Activated naive CD8-positive, alpha-beta T cell treated with anti-CD3 and anti-CD28 coated beads, Interleukin-2, amount 10 ng/mL, durations not matched to agents 7 days and 5 days (primary cell): ENCODE measurements at regions not wholly inside any gene's neighbourhood (a gene's known extent, or its start where the extent isn't known, plus 50 kb on each side); places are given as distances from the start of the nearest gene placed in this dataset.

Experiments
- ATAC-seq: fragments of 150-1000 bp; cut with Tn5 transposase; one replicate; pipeline ENCODE4 v1.10.0; 2021; ENCODE audit warnings: low read depth, moderate library complexity
- POLR2A ChIA-PET: fragments of 350-600 bp; sonication (Branson Sonifier 250); formaldehyde crosslinking; loops from one replicate; lab custom pipeline; 2021; ENCODE audit warnings: antibody characterized with exemption; lab: Charles Lee
- DNase-seq: peaks from one replicate; pipeline ENCODE4 v3.0.0; 2021
- H3K27ac Mint-ChIP-seq: one replicate; pipeline ENCODE4 v1.8.0; 2022; ENCODE audit warnings: mild to moderate bottlenecking, mixed read lengths
- H3K27me3 Mint-ChIP-seq: one replicate; pipeline ENCODE4 v1.8.0; 2022; ENCODE audit warnings: mild to moderate bottlenecking, moderate library complexity, mixed read lengths
- H3K36me3 Mint-ChIP-seq: one replicate; pipeline ENCODE4 v1.8.0; 2021; ENCODE audit warnings: mild to moderate bottlenecking, mixed read lengths
- H3K4me1 Mint-ChIP-seq: one replicate; pipeline ENCODE4 v1.8.0; 2021; ENCODE audit warnings: mixed read lengths
- H3K4me3 Mint-ChIP-seq: one replicate; pipeline ENCODE4 v1.8.0; 2022; ENCODE audit warnings: mild to moderate bottlenecking, moderate library complexity, mixed read lengths
- H3K9me3 Mint-ChIP-seq: one replicate; pipeline ENCODE4 v1.8.0; 2021; ENCODE audit warnings: mixed read lengths

- H3K27ac Mint-ChIP-seq = no peak overlapping the region
- H3K27me3 Mint-ChIP-seq = no peaks in the 10 kb centered on the region
- ATAC-seq (no peak), DNase-seq (no peak)
- POLR2A ChIA-PET = no interaction called here
- H3K9me3 Mint-ChIP-seq = no peaks in the 10 kb centered on the region
- H3K36me3 Mint-ChIP-seq = no peaks in the 10 kb centered on the region
- no peaks in the 10 kb centered on the region for H3K4me1 Mint-ChIP-seq
- H3K4me3 Mint-ChIP-seq = no peak overlapping the region
Measured at GRCh38 chr14:42683707-42684106, 1077.0 kb downstream of the LRFN5 start.

DNA sequence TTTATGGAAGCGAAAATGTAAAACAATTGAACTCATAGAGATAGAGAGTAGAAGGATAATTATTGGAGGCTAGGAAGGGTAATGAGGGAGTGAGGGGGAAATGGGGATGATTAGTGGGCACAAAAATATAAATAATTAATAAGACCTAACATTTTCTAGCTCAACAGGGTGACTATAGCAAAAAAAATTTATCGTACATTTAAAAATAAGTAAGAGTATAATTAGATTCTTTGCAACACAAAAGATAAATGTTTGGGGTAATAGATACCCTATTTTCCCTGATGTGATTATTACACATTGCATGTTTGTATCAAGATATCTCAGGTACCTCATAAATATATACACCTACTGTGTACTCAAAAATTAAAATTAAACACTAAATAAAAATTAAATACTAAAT lies 1070.0 kb downstream of the LRFN5 start:
- POLR2A ChIA-PET = no interaction called here
- ATAC-seq (no peak), DNase-seq (no peak)
- H3K27ac Mint-ChIP-seq = no peak overlapping the region
- no peaks in the 10 kb centered on the region for H3K27me3 Mint-ChIP-seq
- H3K36me3 Mint-ChIP-seq = no peaks in the 10 kb centered on the region
- no peak overlapping the region for H3K4me3 Mint-ChIP-seq
- no peaks in the 10 kb centered on the region for H3K4me1 Mint-ChIP-seq
- peaks cover 1% of the 10 kb centered on the region for H3K9me3 Mint-ChIP-seq

- Mint-ChIP-seq H3K36me3 (no peaks in the 10 kb centered on the region), H3K27me3 (no peaks in the 10 kb centered on the region), H3K4me3 (no peak overlapping the region), H3K27ac (no peak overlapping the region), H3K9me3 (peaks cover 1% of the 10 kb centered on the region), H3K4me1 (no peaks in the 10 kb centered on the region)
- DNase-seq (no peak), ATAC-seq (no peak)
- POLR2A ChIA-PET = no interaction called here
Measured at GRCh38 chr14:42673963-42674362, 1067.3 kb downstream of the LRFN5 start.

DNA sequence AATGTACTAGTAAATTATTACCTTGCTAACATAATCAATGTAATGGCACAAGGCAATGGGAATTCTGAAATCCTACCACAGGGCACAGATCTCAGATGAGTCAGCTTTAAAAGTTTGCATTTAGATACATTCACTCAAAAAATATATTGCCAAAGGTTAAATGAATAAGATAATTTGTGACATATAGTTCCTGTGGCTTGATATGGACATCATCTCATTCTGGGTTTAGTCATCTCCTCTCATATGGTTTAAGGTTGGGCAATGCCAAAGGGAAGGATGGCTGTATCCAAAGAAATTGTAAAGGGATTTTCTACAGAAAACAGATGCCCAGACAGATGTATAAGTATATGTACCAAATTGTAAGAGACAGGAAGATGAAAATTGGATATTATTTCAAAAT lies 1065.0 kb downstream of the LRFN5 start:
- Mint-ChIP-seq H3K27ac (no peak overlapping the region), H3K27me3 (no peaks in the 10 kb centered on the region), H3K9me3 (peaks cover 1% of the 10 kb centered on the region), H3K36me3 (no peaks in the 10 kb centered on the region), H3K4me3 (no peak overlapping the region), H3K4me1 (no peaks in the 10 kb centered on the region)
- no peak for DNase-seq
- no peak for ATAC-seq
- POLR2A ChIA-PET = no interaction called here

DNA sequence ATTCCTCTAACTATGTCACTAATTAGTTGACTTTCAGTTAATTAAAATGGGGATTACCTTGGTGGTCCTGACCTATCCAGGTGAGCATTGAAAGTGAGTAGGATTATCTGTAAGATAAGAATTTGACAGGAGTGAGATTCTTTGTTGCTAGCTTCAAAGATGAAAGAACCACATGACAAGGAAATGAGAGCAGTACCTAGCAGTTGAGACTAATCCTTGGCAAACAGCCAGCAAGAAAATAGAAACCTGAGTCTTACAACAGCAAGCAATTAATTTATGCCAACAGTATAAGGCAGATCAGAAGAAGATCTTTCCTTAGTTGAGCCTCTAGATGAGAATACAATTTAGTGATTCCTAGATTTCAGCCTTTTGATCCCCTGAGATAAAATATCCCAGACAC lies 1058.4 kb downstream of the LRFN5 start:
- no peaks in the 10 kb centered on the region for H3K36me3 Mint-ChIP-seq
- peaks cover 10% of the 10 kb centered on the region for H3K9me3 Mint-ChIP-seq
- no peaks in the 10 kb centered on the region for H3K27me3 Mint-ChIP-seq
- ATAC-seq = no peak
- POLR2A ChIA-PET = no interaction called here
- no peak overlapping the region for H3K27ac Mint-ChIP-seq
- no peaks in the 10 kb centered on the region for H3K4me1 Mint-ChIP-seq
- DNase-seq = no peak
- H3K4me3 Mint-ChIP-seq = no peak overlapping the region

DNA sequence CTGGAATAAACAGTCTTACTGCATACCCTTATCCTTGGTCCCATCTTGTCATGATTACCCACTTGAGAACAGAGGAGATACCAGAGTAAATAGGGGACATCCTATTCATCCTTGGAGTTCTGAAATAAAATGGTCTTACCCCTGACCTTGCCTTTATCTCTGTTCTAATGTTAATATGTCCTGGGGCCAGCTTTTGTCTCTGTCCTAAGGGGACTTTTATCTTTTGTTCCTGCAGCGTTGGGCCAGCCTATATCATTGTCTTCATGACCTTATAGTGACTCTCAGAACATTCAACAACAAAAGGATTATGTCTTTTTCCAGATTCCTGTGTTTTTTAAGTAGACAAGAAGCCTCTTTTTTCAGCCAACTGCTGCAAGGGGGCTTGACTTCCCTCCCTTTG lies 1057.5 kb downstream of the LRFN5 start:
- POLR2A ChIA-PET = no interaction called here
- ATAC-seq (no peak), DNase-seq (no peak)
- H3K27me3 Mint-ChIP-seq = no peaks in the 10 kb centered on the region
- no peaks in the 10 kb centered on the region for H3K36me3 Mint-ChIP-seq
- H3K4me1 Mint-ChIP-seq = no peaks in the 10 kb centered on the region
- no peak overlapping the region for H3K4me3 Mint-ChIP-seq
- H3K9me3 Mint-ChIP-seq = peaks cover 10% of the 10 kb centered on the region
- H3K27ac Mint-ChIP-seq = no peak overlapping the region

DNA sequence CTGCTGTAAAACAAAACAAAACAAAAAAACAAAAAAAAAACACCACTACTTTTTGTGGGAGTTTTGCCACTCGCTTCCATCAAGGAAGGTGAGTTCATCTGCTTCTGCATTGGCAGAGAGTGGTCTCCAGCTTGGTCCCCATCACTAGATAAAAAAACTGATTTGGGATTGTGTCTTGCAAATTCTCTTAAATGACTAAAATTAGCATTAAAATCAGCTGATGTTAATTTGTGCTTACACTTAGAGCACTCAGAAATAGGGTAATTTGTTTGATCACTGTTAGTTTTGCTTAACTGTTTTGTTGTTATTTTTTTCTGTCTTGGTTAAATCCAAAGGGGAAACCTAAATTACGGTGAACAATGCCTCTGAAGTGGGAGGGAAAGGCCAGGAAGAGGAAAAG lies 1048.0 kb downstream of the LRFN5 start:
- no peaks in the 10 kb centered on the region for H3K4me1 Mint-ChIP-seq
- POLR2A ChIA-PET = no interaction called here
- DNase-seq (no peak), ATAC-seq (no peak)
- no peaks in the 10 kb centered on the region for H3K27me3 Mint-ChIP-seq
- H3K9me3 Mint-ChIP-seq = peaks cover 4% of the 10 kb centered on the region
- H3K4me3 Mint-ChIP-seq = no peak overlapping the region
- H3K36me3 Mint-ChIP-seq = no peaks in the 10 kb centered on the region
- H3K27ac Mint-ChIP-seq = no peak overlapping the region

GRCh38 chr14:42642787-42643186 lies 1036.1 kb downstream of the LRFN5 start:
- ATAC-seq (no peak), DNase-seq (no peak)
- Mint-ChIP-seq H3K27ac (no peak overlapping the region), H3K4me1 (no peaks in the 10 kb centered on the region), H3K4me3 (no peak overlapping the region), H3K9me3 (peaks cover 8% of the 10 kb centered on the region), H3K27me3 (no peaks in the 10 kb centered on the region), H3K36me3 (no peaks in the 10 kb centered on the region)
- POLR2A ChIA-PET = no interaction called here

GRCh38 chr14:42633504-42634095 lies 1026.9 kb downstream of the LRFN5 start:
- Mint-ChIP-seq H3K27me3 (no peaks in the 10 kb centered on the region), H3K9me3 (peaks cover 1% of the 10 kb centered on the region), H3K27ac (no peak overlapping the region), H3K4me1 (no peaks in the 10 kb centered on the region), H3K36me3 (no peaks in the 10 kb centered on the region), H3K4me3 (no peak overlapping the region)
- POLR2A ChIA-PET = no interaction called here
- DNase-seq (no peak), ATAC-seq (no peak)

DNA sequence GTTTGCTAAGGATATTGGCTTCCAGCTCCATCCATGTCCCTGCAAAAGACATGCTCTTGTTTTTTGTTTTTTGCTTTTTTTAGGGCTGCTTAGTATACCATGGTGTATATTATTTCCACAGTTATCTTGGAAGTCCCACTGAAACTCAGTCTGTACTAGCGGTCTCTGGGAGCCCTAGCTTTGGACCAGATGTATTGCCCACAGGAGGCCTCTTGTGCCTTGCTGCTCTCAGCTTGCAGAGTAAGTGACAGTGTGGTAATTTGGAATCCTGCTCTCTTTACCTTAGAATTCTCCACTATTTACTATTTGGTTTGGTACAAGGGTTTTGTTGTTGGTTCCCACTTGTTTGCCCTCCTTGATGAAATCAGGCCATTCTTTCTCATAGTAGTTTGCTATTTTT lies 1022.9 kb downstream of the LRFN5 start:
- no peak overlapping the region for H3K4me3 Mint-ChIP-seq
- H3K9me3 Mint-ChIP-seq = peaks cover 1% of the 10 kb centered on the region
- H3K27ac Mint-ChIP-seq = no peak overlapping the region
- POLR2A ChIA-PET = no interaction called here
- DNase-seq (no peak), ATAC-seq (no peak)
- H3K36me3 Mint-ChIP-seq = no peaks in the 10 kb centered on the region
- H3K27me3 Mint-ChIP-seq = no peaks in the 10 kb centered on the region
- no peaks in the 10 kb centered on the region for H3K4me1 Mint-ChIP-seq

DNA sequence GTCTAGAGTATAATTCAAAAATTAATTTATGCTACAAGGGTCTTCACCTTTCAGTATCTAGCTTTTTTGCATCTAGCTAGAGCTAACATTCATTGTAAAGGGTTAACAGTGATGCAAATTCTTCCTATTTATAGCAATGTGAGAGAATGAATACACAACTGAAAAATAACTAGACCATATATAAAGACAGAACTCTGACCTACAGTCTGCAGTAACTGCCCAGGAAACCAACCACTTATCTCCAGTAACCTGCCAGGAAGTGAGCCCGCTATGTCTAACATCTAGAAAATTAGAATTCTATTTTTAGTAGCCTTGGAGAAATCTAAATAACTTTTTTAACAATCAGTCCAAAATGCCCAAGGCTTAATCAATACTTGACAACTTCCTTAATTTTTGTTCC lies 1021.9 kb downstream of the LRFN5 start:
- POLR2A ChIA-PET = no interaction called here
- DNase-seq (no peak), ATAC-seq (no peak)

GRCh38 chr14:42626986-42627385 lies 1020.3 kb downstream of the LRFN5 start:
- Mint-ChIP-seq H3K9me3 (peaks cover 1% of the 10 kb centered on the region), H3K27ac (no peak overlapping the region), H3K4me3 (no peak overlapping the region), H3K4me1 (no peaks in the 10 kb centered on the region), H3K27me3 (no peaks in the 10 kb centered on the region), H3K36me3 (no peaks in the 10 kb centered on the region)
- POLR2A ChIA-PET = no interaction called here
- ATAC-seq (no peak), DNase-seq (no peak)

More for the DNA sequence above, 1021.9 kb downstream of the LRFN5 start:
- Mint-ChIP-seq H3K36me3 (no peaks in the 10 kb centered on the region), H3K4me1 (no peaks in the 10 kb centered on the region), H3K27me3 (no peaks in the 10 kb centered on the region), H3K9me3 (peaks cover 1% of the 10 kb centered on the region), H3K4me3 (no peak overlapping the region), H3K27ac (no peak overlapping the region)

- H3K4me3 Mint-ChIP-seq = no peak overlapping the region
- no peak overlapping the region for H3K27ac Mint-ChIP-seq
- no peaks in the 10 kb centered on the region for H3K36me3 Mint-ChIP-seq
- ATAC-seq (no peak), DNase-seq (no peak)
- POLR2A ChIA-PET = no interaction called here
- H3K27me3 Mint-ChIP-seq = no peaks in the 10 kb centered on the region
- H3K4me1 Mint-ChIP-seq = no peaks in the 10 kb centered on the region
- peaks cover 1% of the 10 kb centered on the region for H3K9me3 Mint-ChIP-seq
Measured at GRCh38 chr14:42624980-42625761, 1018.5 kb downstream of the LRFN5 start.

GRCh38 chr14:42617005-42617404 lies 1010.3 kb downstream of the LRFN5 start:
- no peaks in the 10 kb centered on the region for H3K27me3 Mint-ChIP-seq
- H3K36me3 Mint-ChIP-seq = no peaks in the 10 kb centered on the region
- no peak overlapping the region for H3K27ac Mint-ChIP-seq
- H3K4me1 Mint-ChIP-seq = no peaks in the 10 kb centered on the region
- POLR2A ChIA-PET = no interaction called here
- no peak for DNase-seq
- no peak for ATAC-seq
- peaks cover 12% of the 10 kb centered on the region for H3K9me3 Mint-ChIP-seq
- H3K4me3 Mint-ChIP-seq = no peak overlapping the region
